Daoy (cell line): ENCODE measurements at regions not wholly inside any gene's neighbourhood (a gene's known extent, or its start where the extent isn't known, plus 50 kb on each side); places are given as distances from the start of the nearest gene placed in this dataset.
"Not testable (repeated sequence)": the region's sequence is repeated elsewhere in the genome, so short reads cannot be mapped to it uniquely, and the experiment has no call there.

Source experiments
- DNase-seq: peaks from one replicate; pipeline ENCODE4 v3.0.0-alpha.2; 2015; ENCODE audit warnings: low read depth

GRCh38 chr1:166390366-166391033, 223.7 kb upstream of the FAM78B start:
- DNase-seq: peak; percentile 68

DNA sequence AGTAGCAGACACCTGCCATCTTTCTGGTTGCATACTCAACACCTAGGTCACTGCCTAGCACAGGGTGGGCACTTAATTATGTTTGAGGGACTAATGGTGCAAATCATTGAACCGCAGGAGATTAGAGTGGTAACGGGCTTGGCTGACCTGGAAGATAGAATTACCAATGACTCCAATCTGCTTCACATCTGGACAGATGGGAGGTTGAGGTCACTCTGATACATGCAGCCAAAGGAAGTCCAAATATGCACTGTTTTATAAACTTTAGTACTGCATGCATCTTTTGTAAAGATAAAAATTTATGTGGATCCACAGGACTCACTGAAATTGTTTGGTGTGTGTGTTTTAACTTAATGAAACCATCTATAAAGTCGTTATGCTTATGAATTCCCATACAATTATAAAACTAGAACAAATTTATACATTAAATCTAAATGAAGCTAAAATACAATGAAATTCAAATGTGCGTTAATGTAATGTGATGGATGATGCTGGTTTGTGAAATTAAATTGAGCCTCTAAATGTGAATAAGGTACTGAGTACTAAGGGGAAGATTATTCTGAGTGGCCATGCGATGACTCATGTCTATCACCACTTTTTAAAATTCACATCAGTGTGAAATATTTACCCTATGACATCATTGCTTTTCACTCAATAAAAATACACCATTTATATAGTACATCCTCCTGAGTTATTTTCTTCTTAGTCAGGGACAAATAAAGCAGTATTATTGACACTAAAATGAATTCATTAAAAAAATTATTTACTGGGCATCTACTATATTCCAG, 224.7 kb upstream of the FAM78B start:
- DNase-seq: peak; percentile 65

GRCh38 chr1:166395729-166396128, 228.9 kb upstream of the FAM78B start:
- no peak for DNase-seq

- DNase-seq: not testable (repeated sequence)
These were observed 242.7 kb upstream of the FAM78B start for GRCh38 chr1:166409253-166410082.

GRCh38 chr1:166410083-166410385, 243.2 kb upstream of the FAM78B start:
- DNase-seq: no peak

- not testable (repeated sequence) for DNase-seq
These were observed 250.0 kb upstream of the FAM78B start for GRCh38 chr1:166416831-166417230.

DNA sequence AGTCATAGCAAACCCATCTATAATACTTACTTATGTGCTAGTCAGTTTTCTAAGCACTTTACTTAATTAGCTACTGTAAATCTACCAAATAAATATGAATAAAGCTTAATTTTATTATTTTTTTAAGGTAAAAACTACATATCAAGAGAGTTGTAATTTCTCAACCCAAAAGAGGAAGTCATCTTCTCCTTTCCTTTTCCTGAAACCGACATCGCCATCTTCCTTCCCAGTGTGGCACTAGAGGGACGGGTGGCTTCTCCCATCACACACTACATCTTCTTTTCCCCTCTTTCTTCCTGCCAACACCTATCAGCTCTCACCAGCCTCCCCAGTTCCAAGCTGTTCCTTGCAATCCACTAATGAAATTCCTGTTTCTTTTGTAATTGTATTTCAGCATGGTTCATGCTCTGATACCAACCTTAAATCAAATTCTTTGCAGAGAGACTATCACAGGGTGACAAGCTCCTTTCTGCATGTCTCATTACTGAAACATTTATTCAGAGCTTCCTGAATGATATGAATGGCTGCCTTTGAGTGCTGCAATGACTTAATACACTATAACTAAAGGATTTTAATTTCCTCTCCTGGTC, 251.6 kb upstream of the FAM78B start:
- DNase-seq: no peak

DNA sequence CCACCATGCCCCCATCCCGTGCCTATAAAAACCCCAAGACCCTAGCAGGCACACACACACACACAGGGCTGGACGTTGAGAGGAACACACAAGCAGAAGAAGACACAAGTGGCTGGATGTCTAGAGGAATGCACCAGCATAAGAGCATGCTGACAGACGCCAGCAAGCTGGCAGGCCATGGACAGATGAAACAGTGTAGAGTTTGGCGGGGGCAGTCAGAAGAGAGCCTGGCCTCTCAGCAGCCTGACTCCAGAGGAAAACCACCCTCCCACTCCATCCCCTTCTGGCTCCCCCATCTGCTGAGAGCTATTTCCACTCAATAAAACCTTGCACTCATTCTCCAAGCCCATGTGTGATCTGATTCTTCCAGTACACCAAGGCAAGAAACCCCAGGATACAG, 255.8 kb upstream of the FAM78B start:
- not testable (repeated sequence) for DNase-seq

- no peak for DNase-seq
These were observed 265.9 kb upstream of the FAM78B start for GRCh38 chr1:166432655-166433054.

GRCh38 chr1:166433404-166434304, 266.9 kb upstream of the FAM78B start:
- DNase-seq: peak; percentile 45

DNA sequence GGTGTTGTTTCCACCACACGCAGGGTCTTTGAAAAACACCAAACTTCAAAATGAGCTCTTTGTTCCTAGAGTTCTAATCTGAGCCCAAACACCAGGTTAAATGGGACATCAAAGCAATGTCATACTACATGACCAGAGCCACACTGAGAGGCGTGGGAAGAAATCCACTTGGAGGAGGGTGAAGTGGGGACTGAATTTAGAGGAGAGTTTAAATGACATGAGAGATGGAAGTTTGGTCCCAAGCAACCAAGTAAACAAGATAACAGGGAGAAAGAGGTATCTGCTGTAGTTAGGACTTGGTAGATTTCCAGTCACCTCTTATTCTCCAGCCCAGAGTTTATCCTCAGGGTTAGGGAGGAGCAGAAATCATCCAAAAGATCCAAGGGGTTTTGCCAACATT, 290.9 kb upstream of the FAM78B start:
- no peak for DNase-seq

DNA sequence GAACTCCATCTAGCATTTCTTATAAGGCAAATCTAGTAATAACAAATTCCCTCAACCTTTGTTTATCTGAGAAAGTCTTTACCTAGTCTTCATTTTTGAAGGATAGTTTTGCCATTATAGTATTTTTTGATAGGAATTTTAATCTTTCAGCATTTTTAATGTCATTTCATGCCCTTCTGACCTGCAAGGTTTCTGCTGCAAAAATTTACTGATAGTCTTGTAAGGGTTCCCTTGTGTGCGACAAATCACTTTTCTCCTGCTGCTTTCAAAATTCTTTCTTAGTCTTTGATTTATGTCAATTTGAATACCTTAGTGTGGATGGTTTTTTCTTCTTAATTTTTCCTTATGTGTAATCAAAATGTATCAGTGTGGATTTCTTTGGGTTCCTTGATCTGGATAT, 297.5 kb upstream of the FAM78B start:
- no peak for DNase-seq

- DNase-seq: no peak
These were observed 303.2 kb upstream of the FAM78B start for GRCh38 chr1:166470014-166470413.

DNA sequence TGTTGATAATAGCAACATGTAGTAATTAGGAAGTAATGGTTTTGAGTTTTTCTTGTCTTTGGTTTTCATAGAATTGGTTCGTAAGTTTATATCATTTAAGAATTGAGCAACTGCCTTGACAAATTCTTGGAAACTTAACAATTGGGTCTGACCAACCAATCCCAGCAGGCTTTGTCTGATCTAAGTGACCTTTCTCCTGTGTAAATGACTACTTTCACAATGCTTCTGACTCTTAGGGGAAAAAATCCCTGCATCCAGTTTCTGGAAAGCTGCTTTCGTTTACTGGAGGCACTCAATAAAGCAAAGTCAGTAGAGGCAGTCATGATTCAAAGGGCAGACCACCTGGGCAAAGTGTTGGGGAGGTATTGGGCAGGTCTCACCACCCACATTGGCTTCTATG, 303.6 kb upstream of the FAM78B start:
- no peak for DNase-seq

DNA sequence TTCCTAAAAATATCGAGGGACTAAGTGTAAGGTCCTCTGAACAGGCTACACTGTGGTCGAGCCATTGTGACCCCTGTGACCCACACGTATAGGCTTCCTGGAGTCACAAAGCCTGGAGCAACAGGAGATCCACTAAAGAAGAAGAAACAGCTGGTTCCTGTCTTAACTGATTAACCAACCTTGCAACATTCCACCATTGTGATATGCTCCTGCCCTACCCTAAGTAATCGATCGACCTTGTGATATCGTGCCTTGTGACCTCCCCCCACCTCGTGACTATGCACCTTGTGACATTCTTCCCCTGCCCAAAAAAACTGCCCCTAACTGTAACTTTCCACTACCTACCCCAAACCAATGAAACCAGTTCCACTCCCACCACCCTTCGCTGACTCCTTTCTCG, 304.6 kb upstream of the FAM78B start:
- DNase-seq: no peak

GRCh38 chr1:166479052-166479631, 312.3 kb upstream of the FAM78B start:
- DNase-seq: peak; percentile 45

- DNase-seq: no peak
These were observed 317.7 kb upstream of the FAM78B start for GRCh38 chr1:166484471-166484870.

GRCh38 chr1:166484871-166485270, 318.1 kb upstream of the FAM78B start:
- DNase-seq: no peak

DNA sequence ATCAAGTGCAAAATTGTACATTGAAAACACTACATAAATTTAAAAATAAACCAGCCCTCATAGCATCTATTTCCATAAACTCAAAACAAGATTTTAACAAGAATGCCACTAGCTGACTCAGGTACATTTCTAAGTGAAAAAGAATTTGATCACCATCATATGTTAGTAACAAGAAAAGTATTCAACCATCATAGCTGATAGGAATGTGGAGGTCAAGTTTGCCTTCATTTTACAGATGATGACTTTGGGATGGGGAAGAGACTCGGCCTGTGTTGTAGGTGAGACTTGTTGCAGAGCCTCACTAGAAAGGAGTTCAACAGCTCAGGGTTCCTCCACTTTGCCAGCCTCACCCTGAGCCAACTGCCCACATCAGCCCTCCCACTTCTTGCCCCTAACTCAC, 318.8 kb upstream of the FAM78B start:
- DNase-seq: peak; percentile 7

DNA sequence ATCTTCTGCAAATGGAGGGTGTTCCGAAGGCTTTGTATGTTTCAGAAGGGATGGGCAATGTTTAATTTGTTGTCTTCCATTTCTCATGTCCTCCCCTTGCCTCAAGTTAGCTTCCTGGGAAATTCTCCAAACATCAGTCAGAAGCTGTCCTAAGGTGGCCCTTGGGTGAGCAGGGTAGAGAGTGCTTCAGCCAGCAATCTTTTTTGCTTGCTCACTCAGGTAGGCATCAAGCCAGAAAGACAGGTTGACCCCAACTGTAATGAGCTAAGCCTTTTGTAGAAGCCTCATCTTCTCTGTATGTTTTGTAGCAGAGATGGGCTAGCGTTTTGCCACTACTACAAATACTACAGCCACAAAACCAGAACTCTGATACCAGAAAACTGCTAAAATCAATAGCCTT, 321.5 kb upstream of the FAM78B start:
- no peak for DNase-seq

DNA sequence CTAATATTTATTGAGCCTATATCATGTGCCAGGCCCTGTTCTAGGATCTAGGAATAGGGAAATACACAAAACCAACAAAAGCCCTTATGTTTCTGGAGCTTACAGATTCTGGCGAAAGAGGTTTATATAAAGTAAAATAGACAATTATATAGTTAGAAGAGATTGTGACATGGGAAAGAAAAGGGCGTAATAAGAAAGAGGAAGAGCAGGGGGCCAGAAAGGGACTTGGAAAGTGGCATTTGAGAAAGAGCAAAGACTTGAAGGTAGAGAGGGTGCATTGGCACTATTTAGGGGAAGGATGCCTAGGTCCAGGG, 322.5 kb upstream of the FAM78B start:
- DNase-seq: no peak
